SH-SY5Y (cell line): ENCODE measurements at regions not wholly inside any gene's neighbourhood (a gene's known extent, or its start where the extent isn't known, plus 50 kb on each side); places are given as distances from the start of the nearest gene placed in this dataset.

Source experiments
- GATA2 ChIP-seq: IDR thresholded peaks from 2 replicates; pipeline ENCODE4 v1.6.1; 2011; ENCODE audit warnings: mild to moderate bottlenecking, low read depth, low read length
- GATA3 ChIP-seq: IDR thresholded peaks from 2 replicates; pipeline ENCODE4 v1.6.1; 2011; ENCODE audit warnings: low read depth, mild to moderate bottlenecking, low read length, moderate library complexity

DNA sequence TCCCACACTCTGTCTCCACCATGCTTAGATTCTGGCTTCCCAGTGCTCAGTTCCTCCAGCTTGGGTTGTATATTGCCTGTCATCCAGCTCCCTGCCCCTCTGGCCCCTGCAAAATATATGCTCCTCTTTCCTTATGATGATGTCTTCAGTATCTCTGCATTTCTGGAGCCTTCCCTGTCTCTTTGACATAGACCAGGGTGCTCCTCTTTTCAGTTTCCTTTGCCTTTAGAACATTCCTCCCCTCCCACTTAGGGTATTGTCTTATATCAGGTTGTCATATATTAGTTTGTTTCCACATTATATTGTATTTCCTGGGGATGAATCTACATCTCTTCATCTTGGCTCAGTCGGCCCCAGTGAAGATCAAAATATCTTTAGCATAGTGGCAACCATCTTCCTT lies 526.4 kb downstream of the MID1IP1 start:
- TF ChIP-seq GATA2, result no peak
- no peak for TF ChIP-seq GATA3
